ENCODE measurements at regions not wholly inside any gene's neighbourhood (a gene's known extent, or its start where the extent isn't known, plus 50 kb on each side); places are given as distances from the start of the nearest gene placed in this dataset.

DNA sequence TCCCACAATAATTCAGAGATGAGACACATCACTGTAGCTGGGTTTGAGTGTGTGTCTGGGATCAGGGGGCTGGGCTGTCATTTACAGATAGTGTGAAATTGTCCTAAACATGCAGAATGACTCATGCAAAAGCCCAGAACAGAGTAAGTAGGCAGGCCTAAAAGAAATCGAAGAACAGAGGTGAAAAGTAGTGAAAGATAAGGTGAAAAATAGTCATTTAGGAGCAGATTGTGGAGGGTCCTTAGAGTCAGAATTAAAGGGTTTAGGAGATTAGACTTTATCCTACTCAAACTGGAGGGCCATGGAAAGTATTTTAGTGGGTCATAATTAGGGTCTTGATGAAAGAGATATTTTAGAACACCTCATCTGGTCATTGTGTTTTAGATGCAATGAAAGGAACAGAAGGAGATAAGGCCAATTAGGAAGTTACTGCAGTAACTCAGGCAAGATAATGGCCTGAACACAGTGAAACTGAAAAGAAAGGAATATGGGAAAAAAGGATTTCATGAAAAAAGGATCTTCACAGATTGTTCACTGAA is 58.3 kb upstream of the NEBL start:
- Histone ChIP-seq H3K4me3 (ENCODE audit: extremely low read depth in 1 of 4, insufficient read depth in 2 of 4, low read depth in 3 of 4, low read length in 4 of 4) (no peak overlapping the region; a peak in 1 of 8 replicates), H4K91ac (replicated peaks; ENCODE audit: insufficient read length, low read length) (peak overlapping the region; percentile 29), H2BK5ac (ENCODE audit: low read depth, low read length) (no peak overlapping the region), H2BK12ac (ENCODE audit: low read depth, low read length) (no peak overlapping the region), H3K36me3 (ENCODE audit: control insufficient read depth in 2 of 4, insufficient read depth in 4 of 4, low read length in 3 of 4) (no peaks in the 10 kb centered on the region), H3K27ac (ENCODE audit: low read depth, low read length) (no peak overlapping the region; the same call in 1 of the 2 replicates), H3K18ac (ENCODE audit: extremely low read depth, low read length) (no peak overlapping the region), H3K4ac (replicated peaks; ENCODE audit: insufficient read length, low read depth, low read length) (peak overlapping the region; percentile 76), H4K20me1 (replicated peaks in 1 of 2; ENCODE audit: control insufficient read depth in 1 of 2, insufficient read depth in 2 of 2, low read length in 2 of 2) (no peaks in the 10 kb centered on the region), H2AFZ (ENCODE audit: low read length) (no peak overlapping the region), H2BK120ac (replicated peaks; ENCODE audit: low read depth, low read length) (peak overlapping the region; percentile 96), H3K79me2 (ENCODE audit: control insufficient read depth in 1 of 2, insufficient read depth in 2 of 2, low read length in 2 of 2) (no peaks in the 10 kb centered on the region), H3K14ac (ENCODE audit: insufficient read length) (no peak overlapping the region), H3K23me2 (ENCODE audit: low read depth, low read length) (no peaks in the 10 kb centered on the region), H3K4me2 (ENCODE audit: insufficient read depth in 1 of 2, low read depth in 2 of 2, low read length in 2 of 2) (no peak overlapping the region), H2AK5ac (ENCODE audit: low read depth, low read length) (no peak overlapping the region), H3K4me1 (replicated peaks in 1 of 4; ENCODE audit: control insufficient read depth in 3 of 4, insufficient read depth in 4 of 4, low read length in 3 of 4) (peaks cover 0 to 27% (median 7%) of the 10 kb centered on the region in 4 experiments; a peak in 4 of 7 replicates), H3K9ac (replicated peaks in 1 of 4; ENCODE audit: extremely low read depth in 1 of 4, low read depth in 3 of 4, low read length in 3 of 4) (no peak overlapping the region), H4K8ac (ENCODE audit: extremely low read depth, insufficient read depth, low read length) (no peak overlapping the region), H3K79me1 (ENCODE audit: low read depth, low read length) (no peaks in the 10 kb centered on the region), H3K9me3 (ENCODE audit: insufficient read depth in 2 of 2, low read depth in 1 of 2, low read length in 1 of 2) (no peaks in the 10 kb centered on the region), H3K56ac (replicated peaks; ENCODE audit: insufficient read length, low read depth, low read length) (peak overlapping the region; percentile 70), H3K27me3 (replicated peaks in 1 of 4; ENCODE audit: control insufficient read depth in 3 of 4, extremely low read depth in 1 of 4, insufficient read depth in 3 of 4, low read length in 3 of 4) (no peaks in the 10 kb centered on the region), H2BK20ac (ENCODE audit: low read length) (no peak overlapping the region), H2BK15ac (ENCODE audit: low read length) (no peak overlapping the region), H4K5ac (ENCODE audit: insufficient read length, low read depth, low read length) (no peak overlapping the region), H3K23ac (ENCODE audit: insufficient read length) (no peak overlapping the region)
- CTCF ChIA-PET (ENCODE audit: partially characterized antibody) = no interaction called here
- WGBS, 2 experiments (ENCODE audit: extremely low coverage in 1 of 2, insufficient coverage in 1 of 2, insufficient read length in 1 of 2, insufficient replicate concordance in 2 of 2, low coverage in 1 of 2, low lambda C conversion rate in 2 of 2, missing lambda C conversion rate in 1 of 2) = 83% methylated on average over 1 of the region's 1 CpG; no CpG with 5 or more reads in 1 of the 2 experiments
- no peak for DNase-seq (ENCODE audit: low read depth in 1 of 2, low spot score in 2 of 2)
- no peak for FAIRE-seq
- POLR2A ChIA-PET (ENCODE audit: partially characterized antibody) = no interaction called here
- TF ChIP-seq, protein P1, sequence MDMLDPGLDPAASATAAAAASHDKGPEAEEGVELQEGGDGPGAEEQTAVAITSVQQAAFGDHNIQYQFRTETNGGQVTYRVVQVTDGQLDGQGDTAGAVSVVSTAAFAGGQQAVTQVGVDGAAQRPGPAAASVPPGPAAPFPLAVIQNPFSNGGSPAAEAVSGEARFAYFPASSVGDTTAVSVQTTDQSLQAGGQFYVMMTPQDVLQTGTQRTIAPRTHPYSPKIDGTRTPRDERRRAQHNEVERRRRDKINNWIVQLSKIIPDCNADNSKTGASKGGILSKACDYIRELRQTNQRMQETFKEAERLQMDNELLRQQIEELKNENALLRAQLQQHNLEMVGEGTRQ (IDR thresholded peaks at IDR 0.05; ENCODE audit: low read length) = no peak
- no peak for TF ChIP-seq JUND (IDR thresholded peaks at IDR 0.05; ENCODE audit: low read length)
- TF ChIP-seq CREB1 (IDR thresholded peaks at IDR 0.05) = no peak
- TF ChIP-seq MAX (IDR thresholded peaks at IDR 0.05) = no peak
- no peak for TF ChIP-seq BACH1 (IDR thresholded peaks at IDR 0.05; ENCODE audit: low read length)
- no peak for TF ChIP-seq HDAC6 (IDR thresholded peaks at IDR 0.05; ENCODE audit: low read depth, low read length)
- TF ChIP-seq SIN3A (conservative IDR thresholded peaks at IDR 0.05 in 1 of 2, IDR thresholded peaks at IDR 0.05 in 1 of 2; ENCODE audit: low read depth in 1 of 2, low read length in 2 of 2) = no peak
- TF ChIP-seq GABPA (IDR thresholded peaks at IDR 0.05; ENCODE audit: borderline replicate concordance, insufficient read depth, low read length) = no peak
- TF ChIP-seq ASH2L (IDR thresholded peaks at IDR 0.05; ENCODE audit: low read length) = no peak
- no peak for TF ChIP-seq CHD1 (IDR thresholded peaks at IDR 0.05; ENCODE audit: low read depth, low read length)
- TF ChIP-seq EP300 (IDR thresholded peaks at IDR 0.05; ENCODE audit: borderline replicate concordance in 1 of 2, low read depth in 2 of 2, low read length in 2 of 2) = no peak
- no peak for TF ChIP-seq EGR1 (IDR thresholded peaks at IDR 0.05; ENCODE audit: borderline replicate concordance, low read depth, low read length)
- TF ChIP-seq PHF8 (conservative IDR thresholded peaks at IDR 0.05; ENCODE audit: low read depth, low read length) = no peak
- TF ChIP-seq SP1 (IDR thresholded peaks at IDR 0.05; ENCODE audit: low read depth, low read length) = no peak
